Neural cell (in vitro differentiated cells): ENCODE measurements at regions not wholly inside any gene's neighbourhood (a gene's known extent, or its start where the extent isn't known, plus 50 kb on each side); places are given as distances from the start of the nearest gene placed in this dataset.

Experiments used
- H2AFZ ChIP-seq: fragments of 200-600, 300-800 bp; sonication (generic), shearing (Covaris generic); 2 replicates; pipeline ENCODE4 v1.6.0; 2014; ENCODE audit warnings: low read depth, mild to moderate bottlenecking, antibody characterized with exemption, low read length, moderate library complexity
- H3F3A ChIP-seq: fragments of 200-600 bp; shearing (Covaris generic); 2 replicates; pipeline ENCODE4 v1.6.1; 2016; ENCODE audit warnings: mild to moderate bottlenecking, moderate library complexity, mixed read lengths, antibody characterized with exemption, low read length; ENCODE audit not compliant: insufficient read depth, poor library complexity, severe bottlenecking
- H3K27ac ChIP-seq: fragments of 200-600, 300-800 bp; sonication (generic), shearing (Covaris generic); 2 replicates; pipeline ENCODE4 v1.5.1; 2014; ENCODE audit warnings: mild to moderate bottlenecking, low read length, moderate library complexity
- H3K27me3 ChIP-seq: fragments of 300-800, 200-600 bp; sonication (generic), shearing (Covaris generic); 2 replicates; pipeline ENCODE4 v1.6.0; 2014; ENCODE audit warnings: mild to moderate bottlenecking, low read depth, low read length, moderate library complexity; ENCODE audit not compliant: insufficient read depth
- H3K36me3 ChIP-seq: fragments of 300-800, 200-600 bp; sonication (generic), shearing (Covaris generic); 2 replicates; pipeline ENCODE4 v1.5.1; 2014; ENCODE audit warnings: mild to moderate bottlenecking, antibody characterized with exemption, low read length, moderate library complexity; ENCODE audit not compliant: insufficient read depth
- H3K4me2 ChIP-seq: fragments of 300-800, 200-600 bp; sonication (generic), shearing (Covaris generic); 2 replicates; pipeline ENCODE4 v1.6.0; 2014; ENCODE audit warnings: mild to moderate bottlenecking, low read length
- H3K4me3 ChIP-seq: fragments of 300-800, 200-600 bp; sonication (generic), shearing (Covaris generic); 2 replicates; pipeline ENCODE4 v1.5.1; 2014; ENCODE audit warnings: mild to moderate bottlenecking, low read length, moderate library complexity
- H3K79me2 ChIP-seq: fragments of 200-600 bp; shearing (Covaris generic); replicated peaks from 2 replicates; pipeline ENCODE4 v1.6.0; 2014; ENCODE audit warnings: mild to moderate bottlenecking, low read length, moderate library complexity; ENCODE audit not compliant: insufficient read depth
- H3K9ac ChIP-seq: fragments of 300-800, 200-600 bp; sonication (generic), shearing (Covaris generic); 2 replicates; pipeline ENCODE4 v1.6.1; 2016; ENCODE audit warnings: mild to moderate bottlenecking, low read length, mixed read lengths
- H3K9me2 ChIP-seq: fragments of 200-600 bp; shearing (Covaris generic); 2 replicates; pipeline ENCODE4 v1.6.1; 2016; ENCODE audit warnings: mild to moderate bottlenecking, low read length, mixed read lengths; ENCODE audit not compliant: insufficient read depth
- H3K9me3 ChIP-seq: fragments of 200-600, 300-800 bp; sonication (generic), shearing (Covaris generic); 2 replicates; pipeline ENCODE4 v1.6.1; 2016; ENCODE audit warnings: mild to moderate bottlenecking, mixed run types, low read length, moderate library complexity, mixed read lengths
- H4K20me1 ChIP-seq: fragments of 200-600 bp; shearing (Covaris generic); 2 replicates; pipeline ENCODE4 v1.6.1; 2016; ENCODE audit warnings: mild to moderate bottlenecking, mixed run types; ENCODE audit not compliant: insufficient read depth
- EP300 ChIP-seq: fragments of 450-650 bp; conservative IDR thresholded peaks from 2 replicates; pipeline ENCODE4 v1.6.1; 2014; ENCODE audit warnings: antibody characterized with exemption, mild to moderate bottlenecking, moderate library complexity; ENCODE audit not compliant: poor library complexity, severe bottlenecking
- EZH2 ChIP-seq: fragments of 200-600, 300-800 bp; shearing (Covaris generic), sonication (generic); IDR thresholded peaks from 2 replicates; pipeline ENCODE4 v1.6.1; 2014; ENCODE audit warnings: antibody characterized with exemption, low read length, borderline replicate concordance, mild to moderate bottlenecking; ENCODE audit not compliant: insufficient read depth, poor library complexity, severe bottlenecking
- MXI1 ChIP-seq: fragments of 450-650 bp; conservative IDR thresholded peaks from 2 replicates; pipeline ENCODE4 v1.6.1; 2014; ENCODE audit warnings: antibody characterized with exemption, mild to moderate bottlenecking; ENCODE audit not compliant: poor library complexity, severe bottlenecking
- POLR2AphosphoS5 ChIP-seq: IDR thresholded peaks from 2 replicates; pipeline ENCODE4 v1.6.1; 2012
- RAD21 ChIP-seq: fragments of 450-650 bp; conservative IDR thresholded peaks from 2 replicates; pipeline ENCODE4 v1.6.1; 2014; ENCODE audit warnings: antibody characterized with exemption, mild to moderate bottlenecking, moderate library complexity
- SMC3 ChIP-seq: fragments of 450-650 bp; conservative IDR thresholded peaks from 2 replicates; pipeline ENCODE4 v1.6.1; 2014; ENCODE audit warnings: antibody characterized with exemption, mild to moderate bottlenecking, moderate library complexity; ENCODE audit not compliant: poor library complexity
- TAF1 ChIP-seq: IDR thresholded peaks from 2 replicates; pipeline ENCODE4 v1.6.1; 2012; ENCODE audit warnings: low read depth
- TF ChIP-seq, protein P1 (sequence below): fragments of 450-650 bp; IDR thresholded peaks from 2 replicates; pipeline ENCODE4 v1.5.1; 2014; ENCODE audit warnings: antibody characterized with exemption, mild to moderate bottlenecking, moderate library complexity; ENCODE audit not compliant: poor library complexity, severe bottlenecking
- TF ChIP-seq, protein P2 (sequence below): IDR thresholded peaks from 2 replicates; pipeline ENCODE4 v1.6.1; 2012; ENCODE audit warnings: borderline replicate concordance

DNA sequence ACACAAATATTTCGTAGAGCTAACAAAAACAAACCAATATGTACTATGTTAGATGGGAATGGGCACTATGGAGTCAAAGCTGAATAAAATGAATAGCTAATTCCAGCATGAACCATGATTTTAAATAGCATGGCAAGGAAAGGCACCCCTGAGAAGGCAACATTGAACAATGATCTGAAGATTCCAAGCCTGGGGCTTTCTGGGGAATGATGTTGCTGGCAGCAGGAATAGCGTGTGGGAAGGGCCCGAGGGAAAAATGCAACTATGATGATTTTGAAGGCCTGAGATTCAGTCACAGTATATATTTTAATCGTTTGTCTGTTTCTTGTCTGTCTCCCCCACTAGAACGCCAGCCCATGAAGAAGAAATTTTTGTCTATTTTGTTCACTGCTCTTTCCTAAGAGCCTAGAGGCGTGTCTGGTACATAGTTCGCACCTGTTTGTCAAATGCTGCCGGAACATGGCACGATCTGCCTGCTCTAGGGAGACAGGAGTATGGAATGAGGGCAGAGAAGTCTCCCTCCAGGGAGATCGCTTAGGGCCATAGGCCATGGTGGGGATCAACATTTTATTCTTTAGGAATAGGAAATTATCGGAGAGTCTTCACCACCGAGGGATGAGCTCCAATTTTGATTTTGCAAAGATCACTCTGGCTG lies 84.8 kb upstream of the EYA2 start (continued):
- TF ChIP-seq, protein P1, sequence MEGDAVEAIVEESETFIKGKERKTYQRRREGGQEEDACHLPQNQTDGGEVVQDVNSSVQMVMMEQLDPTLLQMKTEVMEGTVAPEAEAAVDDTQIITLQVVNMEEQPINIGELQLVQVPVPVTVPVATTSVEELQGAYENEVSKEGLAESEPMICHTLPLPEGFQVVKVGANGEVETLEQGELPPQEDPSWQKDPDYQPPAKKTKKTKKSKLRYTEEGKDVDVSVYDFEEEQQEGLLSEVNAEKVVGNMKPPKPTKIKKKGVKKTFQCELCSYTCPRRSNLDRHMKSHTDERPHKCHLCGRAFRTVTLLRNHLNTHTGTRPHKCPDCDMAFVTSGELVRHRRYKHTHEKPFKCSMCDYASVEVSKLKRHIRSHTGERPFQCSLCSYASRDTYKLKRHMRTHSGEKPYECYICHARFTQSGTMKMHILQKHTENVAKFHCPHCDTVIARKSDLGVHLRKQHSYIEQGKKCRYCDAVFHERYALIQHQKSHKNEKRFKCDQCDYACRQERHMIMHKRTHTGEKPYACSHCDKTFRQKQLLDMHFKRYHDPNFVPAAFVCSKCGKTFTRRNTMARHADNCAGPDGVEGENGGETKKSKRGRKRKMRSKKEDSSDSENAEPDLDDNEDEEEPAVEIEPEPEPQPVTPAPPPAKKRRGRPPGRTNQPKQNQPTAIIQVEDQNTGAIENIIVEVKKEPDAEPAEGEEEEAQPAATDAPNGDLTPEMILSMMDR, result no peak

DNA sequence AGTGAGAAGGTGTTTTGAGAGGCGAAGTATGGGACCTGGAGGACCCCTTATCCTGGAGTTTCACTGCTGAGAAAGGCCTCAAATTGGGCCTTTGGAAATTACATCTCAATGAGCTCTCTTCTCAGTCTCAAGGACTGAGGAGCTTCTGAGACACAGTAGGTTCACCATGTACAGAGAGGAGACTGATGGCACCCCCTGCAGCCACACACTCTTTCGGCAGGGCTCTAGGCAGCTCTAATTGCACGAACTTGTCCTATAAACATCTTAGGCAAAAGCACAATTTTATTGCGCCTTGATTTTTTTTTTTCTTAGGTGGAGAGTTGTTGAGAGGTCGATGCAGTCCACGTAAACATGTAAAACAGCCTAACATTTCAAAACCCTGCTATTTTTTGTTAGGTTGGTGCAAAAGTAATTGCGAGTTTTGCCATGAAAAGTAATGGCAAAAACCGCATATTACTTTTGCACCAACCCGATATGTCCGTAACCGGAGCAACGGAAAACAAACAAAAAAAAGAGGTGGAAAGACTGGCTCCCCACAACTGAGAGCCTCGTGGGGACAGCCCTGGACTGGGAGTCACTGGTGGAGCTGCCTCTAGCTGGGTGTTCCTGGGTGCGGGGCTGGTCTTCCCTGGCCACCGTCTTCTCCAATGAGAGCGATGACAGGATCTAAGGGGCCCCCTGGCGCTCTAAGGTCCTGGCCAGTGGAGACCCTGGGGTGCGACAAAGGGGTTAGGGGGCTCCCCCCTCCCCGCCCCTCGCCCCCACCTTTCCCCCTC lies 84.0 kb upstream of the EYA2 start:
- Histone ChIP-seq H3K4me3 (no peak overlapping the region), H4K20me1 (no peaks in the 10 kb centered on the region), H3K36me3 (no peaks in the 10 kb centered on the region), H3K79me2 (no peaks in the 10 kb centered on the region), H3K9me2 (no peaks in the 10 kb centered on the region), H3F3A (no peaks in the 10 kb centered on the region), H2AFZ (no peak overlapping the region), H3K4me2 (no peak overlapping the region), H3K9ac (no peak overlapping the region), H3K27me3 (no peaks in the 10 kb centered on the region), H3K27ac (no peak overlapping the region), H3K9me3 (no peaks in the 10 kb centered on the region)
- TF ChIP-seq TAF1, result no peak
- no peak for TF ChIP-seq POLR2AphosphoS5
- TF ChIP-seq, protein P2, sequence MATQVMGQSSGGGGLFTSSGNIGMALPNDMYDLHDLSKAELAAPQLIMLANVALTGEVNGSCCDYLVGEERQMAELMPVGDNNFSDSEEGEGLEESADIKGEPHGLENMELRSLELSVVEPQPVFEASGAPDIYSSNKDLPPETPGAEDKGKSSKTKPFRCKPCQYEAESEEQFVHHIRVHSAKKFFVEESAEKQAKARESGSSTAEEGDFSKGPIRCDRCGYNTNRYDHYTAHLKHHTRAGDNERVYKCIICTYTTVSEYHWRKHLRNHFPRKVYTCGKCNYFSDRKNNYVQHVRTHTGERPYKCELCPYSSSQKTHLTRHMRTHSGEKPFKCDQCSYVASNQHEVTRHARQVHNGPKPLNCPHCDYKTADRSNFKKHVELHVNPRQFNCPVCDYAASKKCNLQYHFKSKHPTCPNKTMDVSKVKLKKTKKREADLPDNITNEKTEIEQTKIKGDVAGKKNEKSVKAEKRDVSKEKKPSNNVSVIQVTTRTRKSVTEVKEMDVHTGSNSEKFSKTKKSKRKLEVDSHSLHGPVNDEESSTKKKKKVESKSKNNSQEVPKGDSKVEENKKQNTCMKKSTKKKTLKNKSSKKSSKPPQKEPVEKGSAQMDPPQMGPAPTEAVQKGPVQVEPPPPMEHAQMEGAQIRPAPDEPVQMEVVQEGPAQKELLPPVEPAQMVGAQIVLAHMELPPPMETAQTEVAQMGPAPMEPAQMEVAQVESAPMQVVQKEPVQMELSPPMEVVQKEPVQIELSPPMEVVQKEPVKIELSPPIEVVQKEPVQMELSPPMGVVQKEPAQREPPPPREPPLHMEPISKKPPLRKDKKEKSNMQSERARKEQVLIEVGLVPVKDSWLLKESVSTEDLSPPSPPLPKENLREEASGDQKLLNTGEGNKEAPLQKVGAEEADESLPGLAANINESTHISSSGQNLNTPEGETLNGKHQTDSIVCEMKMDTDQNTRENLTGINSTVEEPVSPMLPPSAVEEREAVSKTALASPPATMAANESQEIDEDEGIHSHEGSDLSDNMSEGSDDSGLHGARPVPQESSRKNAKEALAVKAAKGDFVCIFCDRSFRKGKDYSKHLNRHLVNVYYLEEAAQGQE, result no peak
- no peak for TF ChIP-seq MXI1
- TF ChIP-seq RAD21, result no peak
- TF ChIP-seq, protein P1, result no peak
- no peak for TF ChIP-seq EP300
- no peak for TF ChIP-seq EZH2
- TF ChIP-seq SMC3, result no peak
